ENCODE measurements at regions not wholly inside any gene's neighbourhood (a gene's known extent, or its start where the extent isn't known, plus 50 kb on each side); places are given as distances from the start of the nearest gene placed in this dataset.

DNA sequence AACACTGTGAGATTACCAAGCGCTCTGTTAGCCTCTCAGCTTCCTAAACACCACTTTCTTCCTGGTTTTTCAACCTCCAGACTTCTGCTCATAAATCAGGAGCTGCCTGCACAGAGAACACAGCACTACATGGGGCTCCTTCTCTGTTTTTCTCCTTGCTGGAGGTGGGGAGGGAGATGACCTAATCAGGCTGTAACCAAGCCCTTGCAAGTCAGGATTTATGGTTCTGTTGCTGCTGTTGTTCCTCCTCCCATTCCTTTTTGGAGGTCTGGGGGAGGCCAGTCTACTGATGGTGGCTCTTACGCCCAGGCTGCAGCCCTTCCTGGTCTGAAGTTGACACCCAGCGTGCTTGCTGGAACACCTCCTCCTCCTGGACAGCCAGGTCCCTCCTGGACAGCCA is 80.9 kb upstream of the AJAP1 start:
- Histone ChIP-seq H3K27me3 (ENCODE audit: control insufficient read depth, insufficient read depth, low read length) (no peaks in the 10 kb centered on the region), H3K36me3 (ENCODE audit: control insufficient read depth, insufficient read depth, low read length) (no peaks in the 10 kb centered on the region), H3K9me3 (ENCODE audit: control insufficient read depth, low read depth, low read length) (no peaks in the 10 kb centered on the region), H3K4me1 (ENCODE audit: control insufficient read depth, insufficient read depth, low read length) (no peaks in the 10 kb centered on the region), H3K27ac (ENCODE audit: low read length) (no peak overlapping the region), H3K4me3 (ENCODE audit: low read length) (no peak overlapping the region)
- no peak for DNase-seq
- WGBS (ENCODE audit: insufficient coverage, low lambda C conversion rate) = no CpG with 5 or more reads among the region's 3 CpGs

DNA sequence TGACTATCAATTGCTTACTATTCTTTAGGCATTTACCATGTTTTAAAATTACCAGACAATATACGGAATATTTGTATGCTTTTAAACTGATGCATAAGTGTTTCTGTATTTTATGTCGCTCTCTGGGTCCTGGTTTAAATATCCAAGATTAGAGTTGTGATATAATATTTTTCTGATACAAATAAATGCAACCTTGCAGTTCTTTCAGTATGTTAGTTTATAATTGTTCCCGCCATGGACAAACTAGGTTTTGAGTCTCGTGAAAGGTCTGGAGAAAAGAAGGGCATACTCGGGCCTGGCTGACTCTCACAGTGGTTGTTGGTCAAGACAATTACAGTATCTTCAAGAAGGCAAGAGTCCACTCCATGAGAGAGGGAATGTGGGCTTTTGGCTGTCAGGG is 72.6 kb upstream of the AJAP1 start:
- no peaks in the 10 kb centered on the region for H3K4me1 ChIP-seq (ENCODE audit: control insufficient read depth, insufficient read depth, low read length)
- no peak overlapping the region for H3K27ac ChIP-seq (ENCODE audit: low read length)
- H3K36me3 ChIP-seq (ENCODE audit: control insufficient read depth, insufficient read depth, low read length) = no peaks in the 10 kb centered on the region
- H3K9me3 ChIP-seq (ENCODE audit: control insufficient read depth, low read depth, low read length) = no peaks in the 10 kb centered on the region
- peaks cover 13% of the 10 kb centered on the region for H3K27me3 ChIP-seq (ENCODE audit: control insufficient read depth, insufficient read depth, low read length)
- DNase-seq = no peak
- no peak overlapping the region for H3K4me3 ChIP-seq (ENCODE audit: low read length)
- no CpG with 5 or more reads among the region's 5 CpGs for WGBS (ENCODE audit: insufficient coverage, low lambda C conversion rate)

DNA sequence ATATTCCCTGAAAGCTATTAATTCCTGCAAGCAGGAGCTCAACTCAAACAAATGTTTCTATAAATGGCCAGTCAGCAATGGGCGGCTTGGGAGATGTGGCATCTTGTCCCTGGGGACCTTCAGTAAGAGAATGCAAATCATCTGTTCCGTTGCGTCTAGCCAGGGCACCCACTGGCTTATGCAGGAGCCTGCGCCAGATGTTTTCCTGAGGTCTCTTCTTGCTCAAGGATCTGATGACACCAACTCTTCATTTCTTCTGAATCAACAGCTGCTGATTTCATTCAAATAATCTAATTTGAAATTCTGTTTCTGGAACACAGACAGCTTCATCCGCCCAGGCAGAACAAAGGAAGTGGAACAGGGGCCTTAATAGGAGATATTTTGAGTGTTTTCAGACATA is 70.0 kb upstream of the AJAP1 start:
- no peak for DNase-seq
- peaks cover 13% of the 10 kb centered on the region for H3K27me3 ChIP-seq (ENCODE audit: control insufficient read depth, insufficient read depth, low read length)
- WGBS (ENCODE audit: insufficient coverage, low lambda C conversion rate) = no CpG with 5 or more reads among the region's 5 CpGs
- no peaks in the 10 kb centered on the region for H3K9me3 ChIP-seq (ENCODE audit: control insufficient read depth, low read depth, low read length)
- H3K4me1 ChIP-seq (ENCODE audit: control insufficient read depth, insufficient read depth, low read length) = no peaks in the 10 kb centered on the region
- H3K4me3 ChIP-seq (ENCODE audit: low read length) = no peak overlapping the region
- no peak overlapping the region for H3K27ac ChIP-seq (ENCODE audit: low read length)
- no peaks in the 10 kb centered on the region for H3K36me3 ChIP-seq (ENCODE audit: control insufficient read depth, insufficient read depth, low read length)

DNA sequence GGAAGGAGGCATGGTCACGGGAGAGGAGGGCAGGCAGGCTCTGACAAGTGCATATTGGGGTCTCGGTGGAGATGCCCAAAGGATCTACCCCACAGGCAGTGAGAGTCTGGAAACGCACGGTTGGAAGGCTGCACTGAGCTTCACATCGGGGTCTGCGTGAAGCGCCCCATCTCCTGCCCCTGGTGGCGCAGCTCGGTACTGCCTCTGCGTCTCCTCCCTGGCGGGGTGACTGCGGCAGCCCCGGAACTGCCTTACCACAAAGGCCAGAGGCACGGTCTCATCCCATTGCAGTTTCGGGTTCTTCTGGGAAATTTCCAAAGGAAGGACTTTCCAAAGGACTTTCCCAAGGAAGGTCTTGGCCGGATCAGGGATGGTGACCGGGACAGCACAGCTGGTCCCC is 69.2 kb upstream of the AJAP1 start:
- DNase-seq = no peak
- Histone ChIP-seq H3K27ac (ENCODE audit: low read length) (no peak overlapping the region), H3K27me3 (ENCODE audit: control insufficient read depth, insufficient read depth, low read length) (peaks cover 13% of the 10 kb centered on the region), H3K36me3 (ENCODE audit: control insufficient read depth, insufficient read depth, low read length) (no peaks in the 10 kb centered on the region), H3K4me3 (ENCODE audit: low read length) (no peak overlapping the region), H3K4me1 (ENCODE audit: control insufficient read depth, insufficient read depth, low read length) (no peaks in the 10 kb centered on the region), H3K9me3 (ENCODE audit: control insufficient read depth, low read depth, low read length) (no peaks in the 10 kb centered on the region)
- no CpG with 5 or more reads among the region's 17 CpGs for WGBS (ENCODE audit: insufficient coverage, low lambda C conversion rate)

DNA sequence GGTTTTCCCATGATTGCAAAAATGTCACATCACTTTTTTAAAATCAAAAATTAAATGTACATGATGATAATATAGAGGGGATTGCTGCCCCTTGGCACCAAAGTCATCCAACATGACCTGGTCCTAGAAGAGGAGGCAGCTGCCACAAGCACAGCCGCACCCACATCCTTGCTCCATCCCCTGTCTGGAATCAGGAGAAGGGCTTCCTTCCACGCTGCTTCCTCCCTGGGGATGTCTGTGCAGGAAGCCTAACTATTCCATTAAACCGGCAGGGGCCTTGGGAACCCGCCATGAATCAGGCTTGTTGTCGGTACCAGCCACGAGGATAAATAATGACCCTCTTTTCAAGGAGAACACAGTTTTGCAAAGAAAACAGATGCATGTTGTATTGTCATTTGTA is 68.7 kb upstream of the AJAP1 start:
- Histone ChIP-seq H3K36me3 (ENCODE audit: control insufficient read depth, insufficient read depth, low read length) (no peaks in the 10 kb centered on the region), H3K9me3 (ENCODE audit: control insufficient read depth, low read depth, low read length) (no peaks in the 10 kb centered on the region), H3K27ac (ENCODE audit: low read length) (no peak overlapping the region), H3K27me3 (ENCODE audit: control insufficient read depth, insufficient read depth, low read length) (peaks cover 13% of the 10 kb centered on the region), H3K4me1 (ENCODE audit: control insufficient read depth, insufficient read depth, low read length) (no peaks in the 10 kb centered on the region), H3K4me3 (ENCODE audit: low read length) (no peak overlapping the region)
- 17% methylated on average over 1 of the region's 6 CpGs for WGBS (ENCODE audit: insufficient coverage, low lambda C conversion rate)
- no peak for DNase-seq

DNA sequence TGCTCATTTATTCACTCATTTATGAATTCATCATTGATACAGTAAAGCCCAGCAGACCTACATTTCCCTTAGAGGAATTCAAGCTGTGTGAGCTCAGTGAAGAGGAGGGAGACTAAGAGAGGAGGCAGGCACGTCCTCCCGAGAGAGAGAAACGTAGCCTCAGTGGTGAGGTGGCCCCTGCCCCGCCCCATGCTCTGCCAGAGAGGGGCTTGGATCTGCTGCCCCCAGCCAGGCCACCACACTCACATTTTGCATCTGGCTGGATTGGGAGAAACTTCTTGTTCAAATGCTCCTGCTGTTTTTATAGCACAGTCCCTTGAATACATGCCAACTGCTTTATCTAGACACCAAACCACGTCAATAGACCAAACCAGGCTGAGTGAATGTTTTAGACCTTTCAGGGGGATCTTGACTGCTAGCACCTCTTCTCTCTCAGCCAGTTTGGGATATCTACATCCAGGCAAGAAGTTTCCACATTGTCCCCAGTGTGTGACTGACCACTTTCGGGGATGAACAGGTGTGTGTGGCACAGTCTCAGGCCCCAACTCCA is 67.7 kb upstream of the AJAP1 start:
- no CpG with 5 or more reads among the region's 6 CpGs for WGBS (ENCODE audit: insufficient coverage, low lambda C conversion rate)
- Histone ChIP-seq H3K9me3 (ENCODE audit: control insufficient read depth, low read depth, low read length) (no peaks in the 10 kb centered on the region), H3K4me3 (ENCODE audit: low read length) (no peak overlapping the region), H3K4me1 (ENCODE audit: control insufficient read depth, insufficient read depth, low read length) (no peaks in the 10 kb centered on the region), H3K27me3 (ENCODE audit: control insufficient read depth, insufficient read depth, low read length) (peaks cover 13% of the 10 kb centered on the region), H3K36me3 (ENCODE audit: control insufficient read depth, insufficient read depth, low read length) (no peaks in the 10 kb centered on the region), H3K27ac (ENCODE audit: low read length) (no peak overlapping the region)
- DNase-seq = no peak

DNA sequence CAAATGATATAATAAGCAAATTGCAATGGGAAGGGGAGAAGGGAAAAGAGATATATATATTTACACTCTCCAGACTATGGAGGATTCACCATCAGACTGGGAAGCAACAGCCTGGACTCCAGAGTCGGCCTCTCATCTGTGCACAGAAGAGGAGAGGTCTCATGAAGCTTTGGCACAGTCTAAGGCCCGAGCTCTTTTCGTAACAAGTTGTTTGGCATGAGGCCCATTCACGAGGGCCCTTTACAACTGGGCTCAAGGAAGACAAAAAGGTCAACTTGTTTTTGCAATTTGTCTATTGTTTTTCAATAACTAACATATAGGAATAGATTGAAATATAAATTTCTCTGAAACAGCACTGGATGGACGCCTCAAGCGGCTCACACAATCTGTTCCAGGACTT is 66.7 kb upstream of the AJAP1 start:
- Histone ChIP-seq H3K9me3 (ENCODE audit: control insufficient read depth, low read depth, low read length) (no peaks in the 10 kb centered on the region), H3K4me1 (ENCODE audit: control insufficient read depth, insufficient read depth, low read length) (no peaks in the 10 kb centered on the region), H3K27ac (ENCODE audit: low read length) (no peak overlapping the region), H3K4me3 (ENCODE audit: low read length) (no peak overlapping the region), H3K36me3 (ENCODE audit: control insufficient read depth, insufficient read depth, low read length) (no peaks in the 10 kb centered on the region), H3K27me3 (ENCODE audit: control insufficient read depth, insufficient read depth, low read length) (peaks cover 13% of the 10 kb centered on the region)
- DNase-seq = no peak
- no CpG with 5 or more reads among the region's 6 CpGs for WGBS (ENCODE audit: insufficient coverage, low lambda C conversion rate)

DNA sequence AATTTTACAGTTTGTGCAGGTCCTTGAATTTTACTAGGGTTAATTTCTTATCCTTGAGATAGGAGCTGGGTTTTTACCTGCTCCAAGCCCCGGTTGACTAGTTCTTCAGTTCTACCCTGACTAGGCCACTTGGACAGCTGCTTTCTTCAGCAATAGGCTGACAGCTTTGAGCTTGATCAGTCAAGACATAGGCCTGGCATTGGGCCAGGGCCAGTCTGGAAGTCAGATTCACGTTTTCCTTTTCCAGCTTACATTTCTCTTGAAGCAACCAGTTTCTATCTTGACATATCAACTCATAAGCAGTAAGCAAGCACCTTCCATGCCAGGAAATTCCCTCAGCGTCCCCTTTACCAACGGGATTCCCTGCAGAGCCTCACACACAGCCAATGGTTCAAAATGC is 63.7 kb upstream of the AJAP1 start:
- H3K4me3 ChIP-seq (ENCODE audit: low read length) = no peak overlapping the region
- no peaks in the 10 kb centered on the region for H3K9me3 ChIP-seq (ENCODE audit: control insufficient read depth, low read depth, low read length)
- H3K27ac ChIP-seq (ENCODE audit: low read length) = no peak overlapping the region
- WGBS (ENCODE audit: insufficient coverage, low lambda C conversion rate) = no CpG with 5 or more reads among the region's 4 CpGs
- H3K27me3 ChIP-seq (ENCODE audit: control insufficient read depth, insufficient read depth, low read length) = peaks cover 4% of the 10 kb centered on the region
- H3K4me1 ChIP-seq (ENCODE audit: control insufficient read depth, insufficient read depth, low read length) = no peaks in the 10 kb centered on the region
- DNase-seq = no peak
- H3K36me3 ChIP-seq (ENCODE audit: control insufficient read depth, insufficient read depth, low read length) = no peaks in the 10 kb centered on the region

DNA sequence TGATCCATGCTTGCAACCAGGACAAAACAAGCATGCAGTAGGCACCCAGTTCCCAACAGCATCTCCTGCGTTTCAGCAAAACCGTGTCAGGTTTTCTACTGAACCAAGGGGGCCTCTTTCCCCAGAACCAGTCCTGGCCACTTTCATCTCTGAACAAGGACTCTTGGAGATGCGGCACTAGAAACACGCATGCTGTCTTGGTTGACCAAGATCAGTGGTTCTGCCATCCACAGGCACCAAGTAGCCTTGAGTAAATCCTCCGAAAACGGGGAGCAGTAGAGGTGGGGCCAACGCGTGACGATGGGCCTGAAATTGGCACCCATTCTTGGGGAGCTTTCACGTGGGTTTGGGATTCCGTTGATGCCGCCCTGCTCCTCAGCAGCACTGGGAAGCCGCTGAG is 62.5 kb upstream of the AJAP1 start:
- no peaks in the 10 kb centered on the region for H3K27me3 ChIP-seq (ENCODE audit: control insufficient read depth, insufficient read depth, low read length)
- no CpG with 5 or more reads among the region's 13 CpGs for WGBS (ENCODE audit: insufficient coverage, low lambda C conversion rate)

DNA sequence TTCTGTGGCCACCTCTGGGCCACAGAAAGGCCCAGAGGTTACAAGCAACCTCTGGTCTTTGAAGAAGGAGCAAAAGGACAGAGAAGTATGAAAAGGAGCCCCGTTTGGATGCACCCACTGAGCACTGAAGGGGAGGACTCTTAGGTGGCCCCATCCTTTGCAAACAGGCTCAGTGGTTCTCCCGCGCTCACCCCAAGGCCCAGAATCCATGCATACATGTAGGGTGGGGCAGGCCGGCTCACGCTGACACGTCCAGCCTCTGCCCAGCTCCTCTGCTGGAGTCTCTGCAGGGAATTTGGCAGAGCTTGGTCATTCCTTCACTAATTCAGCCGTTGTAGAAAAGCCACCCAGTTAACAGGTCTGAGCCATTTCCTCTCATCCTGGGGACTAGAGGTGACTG is 61.3 kb upstream of the AJAP1 start:
- DNase-seq = no peak
- no peak overlapping the region for H3K4me3 ChIP-seq (ENCODE audit: low read length)
- WGBS (ENCODE audit: insufficient coverage, low lambda C conversion rate) = no CpG with 5 or more reads among the region's 7 CpGs

More for the DNA sequence above, 62.5 kb upstream of the AJAP1 start:
- Histone ChIP-seq H3K4me1 (ENCODE audit: control insufficient read depth, insufficient read depth, low read length) (no peaks in the 10 kb centered on the region), H3K27ac (ENCODE audit: low read length) (no peak overlapping the region), H3K4me3 (ENCODE audit: low read length) (no peak overlapping the region), H3K36me3 (ENCODE audit: control insufficient read depth, insufficient read depth, low read length) (no peaks in the 10 kb centered on the region), H3K9me3 (ENCODE audit: control insufficient read depth, low read depth, low read length) (no peaks in the 10 kb centered on the region)
- no peak for DNase-seq

DNA sequence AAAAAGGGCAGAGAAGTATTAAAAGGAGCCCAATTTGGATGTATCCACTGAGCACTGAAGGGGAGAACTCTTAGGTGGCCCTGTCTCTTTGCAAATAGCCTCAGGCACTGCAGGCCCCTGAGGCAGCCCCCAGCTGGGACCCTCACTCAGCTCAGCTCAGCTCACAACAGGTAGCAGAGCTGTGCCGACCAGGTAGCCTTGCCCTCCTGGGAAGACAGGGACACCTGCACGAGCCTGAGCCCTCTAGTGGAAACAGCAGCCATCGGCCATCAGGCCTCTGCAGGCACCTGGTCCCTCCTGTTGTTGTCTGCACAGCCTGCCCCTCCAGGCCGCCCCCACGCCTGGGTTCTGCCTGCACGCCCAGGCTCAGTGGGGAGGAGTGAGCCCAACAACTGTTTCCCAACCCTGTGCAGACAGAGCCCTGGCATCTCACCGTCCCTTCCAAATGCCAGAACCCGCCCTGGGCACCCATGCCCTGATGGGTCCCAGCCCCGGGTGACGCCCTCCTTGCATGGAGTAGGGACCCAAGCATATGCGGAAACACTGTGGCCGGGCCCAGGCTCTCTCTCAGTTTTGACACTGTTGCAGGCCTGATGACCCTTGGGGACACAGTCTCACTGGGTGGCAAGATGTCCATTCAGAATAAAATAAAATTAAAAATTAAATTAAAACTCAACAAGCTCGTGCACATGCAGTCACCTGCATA is 60.0 kb upstream of the AJAP1 start:
- H3K4me1 ChIP-seq (ENCODE audit: control insufficient read depth, insufficient read depth, low read length) = no peaks in the 10 kb centered on the region
- no peak overlapping the region for H3K27ac ChIP-seq (ENCODE audit: low read length)
- no peaks in the 10 kb centered on the region for H3K27me3 ChIP-seq (ENCODE audit: control insufficient read depth, insufficient read depth, low read length)
- H3K4me3 ChIP-seq (ENCODE audit: low read length) = no peak overlapping the region
- DNase-seq = no peak
- H3K9me3 ChIP-seq (ENCODE audit: control insufficient read depth, low read depth, low read length) = no peaks in the 10 kb centered on the region
- WGBS (ENCODE audit: insufficient coverage, low lambda C conversion rate) = 100% methylated on average over 2 of the region's 13 CpGs
- H3K36me3 ChIP-seq (ENCODE audit: control insufficient read depth, insufficient read depth, low read length) = no peaks in the 10 kb centered on the region

More for the DNA sequence above, 61.3 kb upstream of the AJAP1 start:
- H3K4me1 ChIP-seq (ENCODE audit: control insufficient read depth, insufficient read depth, low read length) = no peaks in the 10 kb centered on the region
- no peak overlapping the region for H3K27ac ChIP-seq (ENCODE audit: low read length)
- no peaks in the 10 kb centered on the region for H3K36me3 ChIP-seq (ENCODE audit: control insufficient read depth, insufficient read depth, low read length)
- no peaks in the 10 kb centered on the region for H3K9me3 ChIP-seq (ENCODE audit: control insufficient read depth, low read depth, low read length)
- H3K27me3 ChIP-seq (ENCODE audit: control insufficient read depth, insufficient read depth, low read length) = no peaks in the 10 kb centered on the region
